ENCODE measurements at regions not wholly inside any gene's neighbourhood (a gene's known extent, or its start where the extent isn't known, plus 50 kb on each side); places are given as distances from the start of the nearest gene placed in this dataset.

GRCh38 chr14:44009642-44010041, 497.4 kb downstream of the FSCB start:
- TF ChIP-seq CTCF (IDR thresholded peaks at IDR 0.05; ENCODE audit: low read depth, low read length, poor library complexity, severe bottlenecking) (no peak), EZH2phosphoT487 (IDR thresholded peaks at IDR 0.05; ENCODE audit: borderline replicate concordance, low read length) (no peak)
